ENCODE measurements at regions not wholly inside any gene's neighbourhood (a gene's known extent, or its start where the extent isn't known, plus 50 kb on each side); places are given as distances from the start of the nearest gene placed in this dataset.

DNA sequence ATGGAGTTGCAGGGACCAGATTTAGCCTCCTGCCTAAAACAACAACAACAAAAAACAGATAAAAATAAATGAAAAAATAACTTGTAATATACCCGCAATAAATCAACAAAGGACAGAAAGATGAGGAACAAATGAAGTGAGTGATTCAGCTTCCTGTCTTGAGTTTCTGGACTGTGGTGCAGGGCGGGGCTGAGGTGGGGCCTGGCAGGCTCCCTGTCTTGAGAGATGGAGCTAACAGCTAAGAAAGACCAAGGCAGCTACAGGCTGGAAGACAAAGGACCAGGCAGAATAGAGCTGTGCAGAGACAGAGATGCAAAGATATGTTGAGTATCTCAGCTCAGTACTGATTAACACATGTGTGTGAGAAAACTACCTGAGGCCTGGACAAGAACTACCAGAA is 879.2 kb downstream of the AACS start:
- no peaks in the 10 kb centered on the region for H3K79me2 ChIP-seq (ENCODE audit: control insufficient read depth, insufficient read depth, low read length)
- ChIA-PET POLR2A (no interaction called here), CTCF (no interaction called here)
- Mint-ChIP-seq H3K4me1 (no peaks in the 10 kb centered on the region), H3K9me3 (ENCODE audit: insufficient read depth) (no peaks in the 10 kb centered on the region), H3K27ac (no peak overlapping the region), H3K4me3 (no peak overlapping the region), H3K27me3 (no peaks in the 10 kb centered on the region)
- no peaks in the 10 kb centered on the region for H3K36me3 ChIP-seq (replicated peaks in 1 of 2; ENCODE audit: control extremely low read depth in 1 of 2, control insufficient read depth in 1 of 2, extremely low read depth in 1 of 2, insufficient read depth in 2 of 2, low read length in 1 of 2)
- H4K20me1 ChIP-seq (ENCODE audit: control insufficient read depth, insufficient read depth, low read length, poor library complexity, severe bottlenecking): no peaks in the 10 kb centered on the region
- no peak overlapping the region for H3K4me2 ChIP-seq (replicated peaks; ENCODE audit: low read depth, low read length, poor library complexity, severe bottlenecking)
- intact Hi-C loops (cut with micrococcal nuclease): no loop called here
- H3K9me3 ChIP-seq (ENCODE audit: control extremely low read depth in 1 of 3, control insufficient read depth in 2 of 3, insufficient read depth in 1 of 3, low read length in 2 of 3): no peaks in the 10 kb centered on the region
- DNase-seq (no peak), ATAC-seq (ENCODE audit: low read depth) (no peak)
- H3K4me1 ChIP-seq (ENCODE audit: control insufficient read depth in 2 of 2, insufficient read depth in 2 of 2, low read length in 2 of 2): no peaks in the 10 kb centered on the region
- no peak overlapping the region for H2AFZ ChIP-seq (ENCODE audit: insufficient read depth, low read depth, low read length, poor library complexity, severe bottlenecking)
- no peak overlapping the region for H3K27ac ChIP-seq (ENCODE audit: low read length in 2 of 2)
- TF ChIP-seq, protein P1, sequence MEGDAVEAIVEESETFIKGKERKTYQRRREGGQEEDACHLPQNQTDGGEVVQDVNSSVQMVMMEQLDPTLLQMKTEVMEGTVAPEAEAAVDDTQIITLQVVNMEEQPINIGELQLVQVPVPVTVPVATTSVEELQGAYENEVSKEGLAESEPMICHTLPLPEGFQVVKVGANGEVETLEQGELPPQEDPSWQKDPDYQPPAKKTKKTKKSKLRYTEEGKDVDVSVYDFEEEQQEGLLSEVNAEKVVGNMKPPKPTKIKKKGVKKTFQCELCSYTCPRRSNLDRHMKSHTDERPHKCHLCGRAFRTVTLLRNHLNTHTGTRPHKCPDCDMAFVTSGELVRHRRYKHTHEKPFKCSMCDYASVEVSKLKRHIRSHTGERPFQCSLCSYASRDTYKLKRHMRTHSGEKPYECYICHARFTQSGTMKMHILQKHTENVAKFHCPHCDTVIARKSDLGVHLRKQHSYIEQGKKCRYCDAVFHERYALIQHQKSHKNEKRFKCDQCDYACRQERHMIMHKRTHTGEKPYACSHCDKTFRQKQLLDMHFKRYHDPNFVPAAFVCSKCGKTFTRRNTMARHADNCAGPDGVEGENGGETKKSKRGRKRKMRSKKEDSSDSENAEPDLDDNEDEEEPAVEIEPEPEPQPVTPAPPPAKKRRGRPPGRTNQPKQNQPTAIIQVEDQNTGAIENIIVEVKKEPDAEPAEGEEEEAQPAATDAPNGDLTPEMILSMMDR (IDR thresholded peaks at IDR 0.05): no peak
- TF ChIP-seq EZH2 (IDR thresholded peaks at IDR 0.05; ENCODE audit: borderline replicate concordance, insufficient read depth, low read depth, low read length, poor library complexity, severe bottlenecking): no peak
- 75% methylated on average over 1 of the region's 2 CpGs for WGBS (ENCODE audit: insufficient coverage)
- no peak overlapping the region for H3K9ac ChIP-seq (ENCODE audit: low read length)
- H3K4me3 ChIP-seq (ENCODE audit: control extremely low read depth in 1 of 5, extremely low read depth in 1 of 5, insufficient read depth in 1 of 5, low read depth in 2 of 5, low read length in 4 of 5): no peak overlapping the region
- H3K27me3 ChIP-seq (replicated peaks in 1 of 4; ENCODE audit: control extremely low read depth in 1 of 4, control insufficient read depth in 3 of 4, insufficient read depth in 4 of 4, low read length in 3 of 4): no peaks in the 10 kb centered on the region

DNA sequence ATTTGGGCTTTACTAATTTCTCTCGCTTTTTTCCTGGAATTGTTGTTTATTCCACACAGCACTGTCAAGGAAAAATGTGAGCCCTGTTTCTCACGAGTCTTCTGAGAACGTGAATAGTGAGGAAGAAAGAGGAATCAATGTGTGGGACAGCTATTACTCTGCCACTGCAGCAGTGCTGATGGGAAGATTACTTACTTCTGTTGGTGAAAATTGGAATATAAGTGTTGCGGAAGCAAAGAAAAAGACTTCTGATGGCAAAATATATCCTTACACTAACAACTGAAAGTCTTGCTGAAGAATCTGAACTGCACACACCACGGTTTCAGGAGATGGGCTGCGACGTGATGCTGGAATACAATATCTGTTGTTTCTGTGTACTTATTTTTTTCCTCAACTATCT is 884.2 kb downstream of the AACS start:
- intact Hi-C loops (cut with micrococcal nuclease): no loop called here
- WGBS (ENCODE audit: insufficient coverage): 80% methylated on average over 2 of the region's 7 CpGs
- DNase-seq: no peak
- H3K4me3 Mint-ChIP-seq: no peak overlapping the region
- no peaks in the 10 kb centered on the region for H3K27me3 Mint-ChIP-seq
- H3K9me3 ChIP-seq (ENCODE audit: control extremely low read depth in 1 of 3, control insufficient read depth in 2 of 3, insufficient read depth in 1 of 3, low read length in 2 of 3): peaks cover 0 to 6% (median 0%) of the 10 kb centered on the region in 3 donors
- no peak overlapping the region for H3K27ac ChIP-seq (ENCODE audit: low read length in 2 of 2)
- no peak overlapping the region for H3K4me3 ChIP-seq (ENCODE audit: control extremely low read depth in 1 of 5, extremely low read depth in 1 of 5, insufficient read depth in 1 of 5, low read depth in 2 of 5, low read length in 4 of 5)
- no peak overlapping the region for H3K4me2 ChIP-seq (replicated peaks; ENCODE audit: low read depth, low read length, poor library complexity, severe bottlenecking)
- no peaks in the 10 kb centered on the region for H3K79me2 ChIP-seq (ENCODE audit: control insufficient read depth, insufficient read depth, low read length)
- no peak overlapping the region for H3K9ac ChIP-seq (ENCODE audit: low read length)
- ChIA-PET CTCF (no interaction called here), POLR2A (no interaction called here)
- H3K9me3 Mint-ChIP-seq (ENCODE audit: insufficient read depth): peaks cover 2% of the 10 kb centered on the region
- H2AFZ ChIP-seq (ENCODE audit: insufficient read depth, low read depth, low read length, poor library complexity, severe bottlenecking): no peak overlapping the region
- TF ChIP-seq, protein P1 (IDR thresholded peaks at IDR 0.05): no peak
- no peak for TF ChIP-seq EZH2 (IDR thresholded peaks at IDR 0.05; ENCODE audit: borderline replicate concordance, insufficient read depth, low read depth, low read length, poor library complexity, severe bottlenecking)
- H3K27ac Mint-ChIP-seq: no peak overlapping the region
- ATAC-seq (ENCODE audit: low read depth): no peak
- no peaks in the 10 kb centered on the region for H3K4me1 Mint-ChIP-seq
- no peaks in the 10 kb centered on the region for H4K20me1 ChIP-seq (ENCODE audit: control insufficient read depth, insufficient read depth, low read length, poor library complexity, severe bottlenecking)
- no peaks in the 10 kb centered on the region for H3K36me3 ChIP-seq (replicated peaks in 1 of 2; ENCODE audit: control extremely low read depth in 1 of 2, control insufficient read depth in 1 of 2, extremely low read depth in 1 of 2, insufficient read depth in 2 of 2, low read length in 1 of 2)
- no peaks in the 10 kb centered on the region for H3K27me3 ChIP-seq (replicated peaks in 1 of 4; ENCODE audit: control extremely low read depth in 1 of 4, control insufficient read depth in 3 of 4, insufficient read depth in 4 of 4, low read length in 3 of 4)
- no peaks in the 10 kb centered on the region for H3K4me1 ChIP-seq (ENCODE audit: control insufficient read depth in 2 of 2, insufficient read depth in 2 of 2, low read length in 2 of 2)

Data from B cell (primary cell).